ENCODE measurements at regions not wholly inside any gene's neighbourhood (a gene's known extent, or its start where the extent isn't known, plus 50 kb on each side); places are given as distances from the start of the nearest gene placed in this dataset.
"Not testable (repeated sequence)": the region's sequence is repeated elsewhere in the genome, so short reads cannot be mapped to it uniquely, and the experiment has no call there.

GRCh38 chr4:56575820-56576429 lies 70.3 kb downstream of the ARL9 start:
- no peak for DNase-seq
- no peak for ATAC-seq (ENCODE audit: low read depth in 2 of 2)
- Mint-ChIP-seq H3K27ac (peak overlapping the region in 1 of 6 donors; percentile 19), H3K36me3 (no peaks in the 10 kb centered on the region), H3K9me3 (peaks cover 0 to 3% (median 0%) of the 10 kb centered on the region in 7 donors), H3K27me3 (no peaks in the 10 kb centered on the region), H3K4me1 (no peaks in the 10 kb centered on the region), H3K4me3 (peak overlapping the region in 1 of 8 donors; percentile 35)

DNA sequence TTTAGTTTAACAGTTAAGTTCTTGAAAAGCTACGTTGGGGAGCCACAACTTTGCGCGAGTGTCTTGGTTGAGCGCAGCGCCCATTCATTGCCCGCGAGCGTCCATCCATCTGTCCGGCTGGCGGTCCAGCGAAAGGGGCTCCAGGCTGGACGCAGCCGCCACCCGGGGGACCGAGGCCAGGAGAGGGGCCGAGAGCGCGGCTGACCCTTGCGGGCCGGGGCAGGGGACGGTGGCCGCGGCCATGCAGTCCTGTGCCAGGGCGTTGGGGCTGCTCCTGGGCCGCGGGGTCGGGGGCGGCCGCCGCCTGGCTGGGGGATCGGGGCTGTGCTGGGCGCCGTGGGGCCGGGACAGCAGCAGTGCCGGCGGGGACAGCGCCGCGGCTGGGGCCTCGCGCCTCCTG lies 86.8 kb downstream of the ARL9 start:
- not testable (repeated sequence) for H3K4me1 Mint-ChIP-seq; ATAC-seq (ENCODE audit: low read depth in 2 of 2); H3K27ac Mint-ChIP-seq; H3K4me3 Mint-ChIP-seq; DNase-seq
- Mint-ChIP-seq H3K36me3 (peaks cover 0 to 12% of the 10 kb centered on the region in 2 donors), H3K27me3 (peaks cover 13 to 30% (median 26%) of the 10 kb centered on the region in 3 donors), H3K9me3 (peaks cover 4 to 15% (median 11%) of the 10 kb centered on the region in 7 donors)

Measured in naive B cell (primary cell).